ENCODE measurements at regions not wholly inside any gene's neighbourhood (a gene's known extent, or its start where the extent isn't known, plus 50 kb on each side); places are given as distances from the start of the nearest gene placed in this dataset.

GRCh38 chr1:115412286-115412685, 74.2 kb upstream of the NGF start:
- TF ChIP-seq, protein P1, sequence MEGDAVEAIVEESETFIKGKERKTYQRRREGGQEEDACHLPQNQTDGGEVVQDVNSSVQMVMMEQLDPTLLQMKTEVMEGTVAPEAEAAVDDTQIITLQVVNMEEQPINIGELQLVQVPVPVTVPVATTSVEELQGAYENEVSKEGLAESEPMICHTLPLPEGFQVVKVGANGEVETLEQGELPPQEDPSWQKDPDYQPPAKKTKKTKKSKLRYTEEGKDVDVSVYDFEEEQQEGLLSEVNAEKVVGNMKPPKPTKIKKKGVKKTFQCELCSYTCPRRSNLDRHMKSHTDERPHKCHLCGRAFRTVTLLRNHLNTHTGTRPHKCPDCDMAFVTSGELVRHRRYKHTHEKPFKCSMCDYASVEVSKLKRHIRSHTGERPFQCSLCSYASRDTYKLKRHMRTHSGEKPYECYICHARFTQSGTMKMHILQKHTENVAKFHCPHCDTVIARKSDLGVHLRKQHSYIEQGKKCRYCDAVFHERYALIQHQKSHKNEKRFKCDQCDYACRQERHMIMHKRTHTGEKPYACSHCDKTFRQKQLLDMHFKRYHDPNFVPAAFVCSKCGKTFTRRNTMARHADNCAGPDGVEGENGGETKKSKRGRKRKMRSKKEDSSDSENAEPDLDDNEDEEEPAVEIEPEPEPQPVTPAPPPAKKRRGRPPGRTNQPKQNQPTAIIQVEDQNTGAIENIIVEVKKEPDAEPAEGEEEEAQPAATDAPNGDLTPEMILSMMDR (IDR thresholded peaks at IDR 0.05; ENCODE audit: insufficient read depth, low read depth, low read length, missing control alignments) = no peak
- no peak overlapping the region for H3K4me3 ChIP-seq (ENCODE audit: low read depth, low read length)

DNA sequence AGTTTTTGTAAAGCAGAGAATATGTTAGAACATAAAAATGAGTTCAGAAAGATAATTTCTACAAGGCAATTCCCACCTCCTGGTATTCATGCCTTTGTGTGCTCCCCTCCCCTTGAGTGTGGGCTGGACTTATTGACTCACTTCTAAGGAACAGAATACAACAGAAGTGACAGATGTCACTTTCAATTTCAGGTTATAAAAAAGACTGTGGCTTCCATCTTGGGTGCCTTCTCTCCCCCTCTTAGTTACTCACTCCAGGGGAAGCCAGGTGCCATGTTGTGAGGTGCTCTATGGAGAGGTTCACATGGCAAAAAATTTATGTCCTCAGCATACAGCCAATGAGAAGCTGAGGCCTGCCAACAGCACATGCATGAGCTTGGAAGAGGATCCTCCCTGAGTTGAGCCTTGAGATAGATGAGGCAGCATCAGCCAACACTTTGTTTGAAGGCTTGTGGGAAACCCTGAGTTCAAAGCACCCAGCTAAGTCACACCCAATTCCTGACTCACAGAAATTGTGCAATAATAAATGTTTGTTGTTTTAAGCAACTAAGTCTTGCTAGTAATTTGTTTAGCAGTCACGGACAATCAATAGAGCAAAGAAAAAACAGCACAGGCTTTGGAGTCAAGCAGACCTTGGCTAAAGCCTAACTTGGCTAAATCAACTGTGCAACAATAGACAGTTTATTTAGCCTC, 73.5 kb upstream of the NGF start:
- no peak for DNase-seq (ENCODE audit: low read depth)
- TF ChIP-seq, protein P1 (IDR thresholded peaks at IDR 0.05; ENCODE audit: insufficient read depth, low read depth, low read length, missing control alignments) = no peak
- no peak overlapping the region for H3K4me3 ChIP-seq (ENCODE audit: low read depth, low read length)

More at GRCh38 chr1:115412286-115412685, 74.2 kb upstream of the NGF start:
- no peak for DNase-seq (ENCODE audit: low read depth)

DNA sequence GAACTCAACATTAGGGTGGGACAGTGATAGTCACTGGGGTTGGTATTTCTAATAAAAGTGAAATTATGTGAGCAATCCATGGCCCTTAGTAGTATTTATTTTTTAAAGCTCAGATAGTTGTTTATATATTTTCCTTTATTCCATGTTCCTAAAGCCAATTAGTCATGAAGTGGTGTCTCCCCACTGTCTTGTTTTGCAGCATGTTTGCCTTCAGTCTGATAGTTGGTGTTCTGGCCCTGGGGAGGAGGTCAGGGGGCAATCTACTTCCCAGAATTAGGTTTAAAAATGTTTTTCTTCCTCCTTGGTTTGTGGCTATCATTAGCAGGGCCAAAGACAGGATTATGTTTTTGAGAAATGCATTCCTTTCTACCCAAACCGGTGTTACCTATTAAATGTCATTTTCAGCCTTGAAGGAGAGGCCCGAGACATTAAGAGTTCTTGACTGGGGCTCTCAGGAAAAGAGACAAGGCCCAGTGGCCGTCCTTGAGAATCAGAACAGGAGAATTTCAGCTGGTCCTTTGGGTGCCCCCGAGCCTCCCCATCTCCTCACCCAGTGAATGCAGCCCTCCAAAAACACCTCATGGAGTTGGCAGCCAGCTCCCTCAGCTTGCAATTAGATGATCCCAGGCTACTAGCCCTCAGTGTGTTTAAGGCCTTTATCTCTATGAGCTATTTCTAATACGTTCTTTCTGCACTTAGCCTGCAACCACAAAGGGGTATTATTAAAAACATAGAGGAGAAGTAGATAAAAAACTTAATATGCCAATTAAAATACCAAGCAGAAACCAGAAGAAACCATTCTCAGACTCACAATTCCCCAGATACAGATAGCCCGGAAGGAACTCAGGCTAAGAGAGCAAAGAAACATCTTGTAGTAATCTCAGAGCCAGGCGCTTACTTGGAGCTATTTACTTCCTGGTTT, 71.3 kb upstream of the NGF start:
- no peak overlapping the region for H3K4me3 ChIP-seq (ENCODE audit: low read depth, low read length)
- TF ChIP-seq, protein P1 (IDR thresholded peaks at IDR 0.05; ENCODE audit: insufficient read depth, low read depth, low read length, missing control alignments) = no peak
- no peak for DNase-seq (ENCODE audit: low read depth)

DNA sequence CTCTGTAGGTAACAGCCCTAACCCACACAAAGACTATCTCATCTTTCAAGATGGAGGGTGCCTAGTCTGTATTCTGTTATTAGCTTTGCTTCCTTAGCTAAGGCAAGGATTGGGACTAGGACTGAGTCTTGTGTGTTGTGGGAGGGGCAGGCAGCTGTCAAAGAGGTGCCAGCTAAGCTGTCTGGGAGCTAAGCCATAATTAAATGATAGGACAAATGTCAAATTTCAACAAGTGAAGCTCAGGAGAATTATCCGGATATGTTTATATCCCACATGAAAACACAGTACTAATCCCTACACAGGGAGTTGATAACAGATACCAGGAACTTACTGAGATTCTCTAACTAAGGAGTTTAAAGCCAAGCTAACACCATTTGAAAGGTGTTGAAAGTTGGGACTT, 70.5 kb upstream of the NGF start:
- TF ChIP-seq, protein P1 (IDR thresholded peaks at IDR 0.05; ENCODE audit: insufficient read depth, low read depth, low read length, missing control alignments) = no peak
- H3K4me3 ChIP-seq (ENCODE audit: low read depth, low read length) = no peak overlapping the region
- no peak for DNase-seq (ENCODE audit: low read depth)

DNA sequence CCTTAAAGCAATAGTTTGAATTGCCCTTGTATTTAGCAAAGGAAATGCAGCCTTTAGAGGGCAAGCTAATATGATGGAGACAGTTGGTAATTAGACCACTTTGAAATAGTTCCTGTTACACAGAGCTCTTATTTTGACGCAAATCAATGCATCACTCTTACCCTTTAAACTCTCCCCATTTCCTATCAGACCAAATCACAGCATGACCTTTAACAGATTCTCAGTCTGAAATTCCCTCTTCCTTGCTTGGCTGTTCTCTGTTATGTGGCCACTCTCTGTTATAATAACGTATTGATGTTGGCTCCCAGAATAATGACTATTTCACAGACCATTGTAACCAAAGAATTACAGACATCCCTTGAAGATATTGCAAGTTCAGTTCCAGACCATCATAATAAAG, 66.9 kb upstream of the NGF start:
- no peak for DNase-seq (ENCODE audit: low read depth)
- TF ChIP-seq, protein P1 (IDR thresholded peaks at IDR 0.05; ENCODE audit: insufficient read depth, low read depth, low read length, missing control alignments) = no peak
- no peak overlapping the region for H3K4me3 ChIP-seq (ENCODE audit: low read depth, low read length)

DNA sequence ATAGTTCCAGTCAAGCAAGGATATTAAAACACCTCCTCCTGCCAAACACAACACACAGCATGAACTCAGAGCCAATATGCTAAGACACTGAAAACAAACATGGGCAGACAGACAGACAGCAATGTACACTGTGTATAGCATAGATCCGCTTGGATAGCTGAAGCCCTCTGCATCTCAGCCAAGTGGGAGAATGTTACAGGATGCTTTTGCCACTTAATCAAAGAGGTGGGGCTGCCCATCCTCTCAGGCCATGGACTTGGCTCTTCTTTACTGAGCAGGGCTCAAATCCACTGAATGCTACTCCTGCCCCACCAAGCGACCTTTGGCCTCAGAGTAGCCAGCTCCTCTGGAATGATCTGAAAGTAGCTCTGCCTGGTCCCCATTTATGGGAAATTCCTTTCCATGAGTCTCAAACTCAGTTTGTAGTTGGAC, 64.7 kb upstream of the NGF start:
- no peak overlapping the region for H3K4me3 ChIP-seq (ENCODE audit: low read depth, low read length)
- DNase-seq (ENCODE audit: low read depth) = no peak
- TF ChIP-seq, protein P1 (IDR thresholded peaks at IDR 0.05; ENCODE audit: insufficient read depth, low read depth, low read length, missing control alignments) = no peak

All from GM12865 (cell line).